ENCODE measurements at regions not wholly inside any gene's neighbourhood (a gene's known extent, or its start where the extent isn't known, plus 50 kb on each side); places are given as distances from the start of the nearest gene placed in this dataset.
"Not testable (repeated sequence)": the region's sequence is repeated elsewhere in the genome, so short reads cannot be mapped to it uniquely, and the experiment has no call there.

DNA sequence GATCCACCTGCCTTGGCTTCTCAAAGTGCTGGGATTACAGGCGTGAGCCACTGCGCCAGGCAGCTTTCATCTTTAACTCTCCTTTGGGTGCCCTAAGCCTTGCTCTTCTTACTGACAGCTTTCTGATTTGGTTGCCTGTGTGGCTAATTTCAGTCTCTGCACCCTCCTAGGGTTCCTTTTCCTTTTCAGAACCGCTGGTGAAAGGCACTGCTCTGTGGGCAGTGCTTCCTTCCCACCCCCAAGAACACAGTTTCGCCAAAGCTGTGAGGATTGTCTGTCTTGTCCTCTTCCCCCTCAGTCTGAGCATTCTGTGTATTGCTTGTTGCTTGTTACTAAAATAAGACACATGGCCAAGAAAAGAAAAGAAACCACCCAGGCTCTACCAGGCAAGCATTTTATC is 101.4 kb upstream of the FRMPD3 start:
- no peak overlapping the region for H3K4me3 ChIP-seq (ENCODE audit: low read depth, low read length)
- no peak for DNase-seq (ENCODE audit: low read depth)
- TF ChIP-seq, protein P1, sequence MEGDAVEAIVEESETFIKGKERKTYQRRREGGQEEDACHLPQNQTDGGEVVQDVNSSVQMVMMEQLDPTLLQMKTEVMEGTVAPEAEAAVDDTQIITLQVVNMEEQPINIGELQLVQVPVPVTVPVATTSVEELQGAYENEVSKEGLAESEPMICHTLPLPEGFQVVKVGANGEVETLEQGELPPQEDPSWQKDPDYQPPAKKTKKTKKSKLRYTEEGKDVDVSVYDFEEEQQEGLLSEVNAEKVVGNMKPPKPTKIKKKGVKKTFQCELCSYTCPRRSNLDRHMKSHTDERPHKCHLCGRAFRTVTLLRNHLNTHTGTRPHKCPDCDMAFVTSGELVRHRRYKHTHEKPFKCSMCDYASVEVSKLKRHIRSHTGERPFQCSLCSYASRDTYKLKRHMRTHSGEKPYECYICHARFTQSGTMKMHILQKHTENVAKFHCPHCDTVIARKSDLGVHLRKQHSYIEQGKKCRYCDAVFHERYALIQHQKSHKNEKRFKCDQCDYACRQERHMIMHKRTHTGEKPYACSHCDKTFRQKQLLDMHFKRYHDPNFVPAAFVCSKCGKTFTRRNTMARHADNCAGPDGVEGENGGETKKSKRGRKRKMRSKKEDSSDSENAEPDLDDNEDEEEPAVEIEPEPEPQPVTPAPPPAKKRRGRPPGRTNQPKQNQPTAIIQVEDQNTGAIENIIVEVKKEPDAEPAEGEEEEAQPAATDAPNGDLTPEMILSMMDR (IDR thresholded peaks at IDR 0.05; ENCODE audit: insufficient read depth, low read depth, low read length, missing control alignments): no peak

DNA sequence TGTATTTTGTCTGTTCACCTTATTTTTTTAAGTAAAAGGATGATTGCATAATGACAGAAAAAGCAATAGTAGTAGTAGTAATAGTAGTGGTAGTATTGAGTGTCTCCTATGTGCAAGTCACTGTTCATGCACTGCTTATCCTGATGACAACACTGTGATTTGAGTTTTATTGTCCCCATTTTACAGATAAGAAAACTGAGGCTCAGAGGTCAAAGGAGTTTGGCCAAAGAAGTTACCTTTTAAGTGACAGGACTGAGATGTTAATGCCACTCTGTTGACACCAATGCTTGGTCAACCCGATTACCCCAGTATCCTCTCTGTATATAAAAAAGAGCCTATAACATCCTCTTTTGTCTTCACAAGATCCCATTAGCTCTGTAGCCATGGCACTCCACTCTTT is 100.5 kb upstream of the FRMPD3 start:
- TF ChIP-seq, protein P1 (IDR thresholded peaks at IDR 0.05; ENCODE audit: insufficient read depth, low read depth, low read length, missing control alignments): no peak

DNA sequence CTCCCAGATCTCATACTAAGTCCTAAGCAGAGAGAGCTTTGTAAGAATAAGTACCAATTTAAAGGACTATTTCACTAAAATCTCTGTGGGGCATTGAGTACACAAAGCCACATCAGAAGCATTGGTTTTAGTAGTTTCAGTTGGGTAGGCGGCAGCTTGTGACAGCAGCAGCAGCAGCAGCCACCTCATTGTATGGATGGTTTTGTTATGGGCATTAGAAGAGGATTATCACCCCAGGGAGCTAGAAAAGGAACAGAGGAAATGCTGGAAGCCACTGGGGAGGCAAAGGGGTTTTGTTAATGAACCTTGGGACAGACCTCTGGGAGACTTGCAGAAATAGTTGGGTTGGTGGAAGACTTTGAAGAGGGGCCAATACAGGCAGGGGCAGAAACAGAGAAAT is 93.9 kb upstream of the FRMPD3 start:
- no peak for DNase-seq (ENCODE audit: low read depth)
- no peak overlapping the region for H3K4me3 ChIP-seq (ENCODE audit: low read depth, low read length)
- TF ChIP-seq, protein P1 (IDR thresholded peaks at IDR 0.05; ENCODE audit: insufficient read depth, low read depth, low read length, missing control alignments): no peak

More for the DNA sequence above, 100.5 kb upstream of the FRMPD3 start:
- no peak overlapping the region for H3K4me3 ChIP-seq (ENCODE audit: low read depth, low read length)
- no peak for DNase-seq (ENCODE audit: low read depth)

DNA sequence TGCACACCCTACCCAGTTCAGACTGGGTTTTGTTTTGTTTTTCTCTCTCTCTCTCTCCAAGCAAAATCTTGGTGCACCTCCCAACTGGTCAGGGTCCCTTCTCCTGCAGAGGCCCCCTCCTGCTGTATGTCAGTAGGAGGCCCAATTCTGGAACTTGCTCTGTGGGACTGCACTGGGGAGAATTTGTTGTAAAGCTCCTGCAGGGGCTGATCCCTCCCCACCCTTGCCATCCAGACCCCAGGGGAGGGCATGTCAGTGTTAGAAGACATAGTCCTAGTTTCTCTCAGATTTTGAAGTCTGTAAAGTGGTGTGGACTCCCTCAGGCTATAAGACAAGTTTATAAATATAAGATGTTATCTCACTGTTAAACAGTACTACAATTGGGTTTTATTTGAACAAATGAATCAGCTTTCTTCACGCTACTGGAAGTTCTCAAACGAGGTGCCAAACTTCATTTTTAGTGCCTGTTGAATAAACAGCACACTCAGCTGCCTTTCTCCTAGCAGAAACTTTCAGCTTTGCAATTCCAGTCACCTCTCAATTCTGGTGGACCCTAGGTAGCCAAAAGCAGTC is 88.6 kb upstream of the FRMPD3 start:
- TF ChIP-seq, protein P1 (IDR thresholded peaks at IDR 0.05; ENCODE audit: insufficient read depth, low read depth, low read length, missing control alignments): no peak
- no peak for DNase-seq (ENCODE audit: low read depth)
- no peak overlapping the region for H3K4me3 ChIP-seq (ENCODE audit: low read depth, low read length)

DNA sequence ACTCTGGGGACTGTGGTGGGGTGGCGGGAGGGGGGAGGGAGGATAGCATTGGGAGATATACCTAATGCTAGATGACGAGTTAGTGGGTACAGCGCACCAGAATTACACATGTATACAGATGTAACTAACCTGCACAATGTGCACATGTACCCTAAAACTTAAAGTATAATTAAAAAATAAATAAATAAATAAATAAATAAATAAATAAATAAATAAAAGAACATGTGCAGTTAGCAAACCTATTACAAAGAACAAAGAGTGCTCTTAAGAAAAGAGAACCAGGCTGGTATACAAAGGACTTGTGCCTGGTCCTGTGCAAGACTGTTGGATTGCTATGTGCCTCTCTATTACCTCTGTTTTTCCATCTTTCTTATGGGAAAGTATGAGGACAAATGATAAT is 79.3 kb upstream of the FRMPD3 start:
- not testable (repeated sequence) for DNase-seq (ENCODE audit: low read depth); H3K4me3 ChIP-seq (ENCODE audit: low read depth, low read length)

DNA sequence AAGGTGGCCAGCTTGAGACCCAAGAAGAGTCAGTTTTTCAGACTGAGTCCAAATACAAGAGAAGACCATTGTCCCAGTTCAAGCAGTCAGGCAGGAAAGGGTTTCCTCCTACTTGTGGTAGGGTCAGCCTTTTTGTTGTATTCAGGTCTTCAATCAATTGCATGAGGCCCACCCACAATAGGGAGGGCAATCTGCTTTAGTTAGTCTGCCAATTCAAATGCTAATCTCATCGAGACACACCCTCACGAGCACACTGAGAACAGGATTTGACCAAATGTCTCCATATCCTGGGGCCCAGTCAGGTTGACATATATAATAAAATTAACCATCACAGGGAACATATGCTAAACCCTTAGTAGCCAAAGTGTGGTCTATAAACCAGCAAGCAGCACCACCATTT is 75.3 kb upstream of the FRMPD3 start:
- TF ChIP-seq, protein P1 (IDR thresholded peaks at IDR 0.05; ENCODE audit: insufficient read depth, low read depth, low read length, missing control alignments): no peak
- no peak overlapping the region for H3K4me3 ChIP-seq (ENCODE audit: low read depth, low read length)
- DNase-seq (ENCODE audit: low read depth): no peak

DNA sequence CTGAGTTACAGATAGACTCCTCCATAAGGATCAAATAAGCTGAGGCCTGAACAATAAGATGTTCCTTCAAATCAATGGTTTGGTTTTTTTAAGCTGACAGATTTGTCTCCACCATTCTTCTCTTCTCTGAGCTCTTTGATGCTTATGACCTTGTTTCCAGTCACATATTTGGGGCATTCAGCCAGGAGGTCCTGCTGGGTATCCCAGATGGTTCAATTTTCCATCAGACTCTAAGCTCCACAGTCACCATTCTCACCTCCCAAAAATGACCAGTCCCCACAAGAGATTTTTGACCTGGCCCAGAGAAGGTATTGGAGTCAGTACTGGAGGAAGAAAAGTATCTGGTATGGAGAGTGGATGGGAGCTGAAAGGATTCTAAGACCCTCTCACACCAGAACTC is 74.6 kb upstream of the FRMPD3 start:
- DNase-seq (ENCODE audit: low read depth): no peak
- TF ChIP-seq, protein P1 (IDR thresholded peaks at IDR 0.05; ENCODE audit: insufficient read depth, low read depth, low read length, missing control alignments): no peak
- H3K4me3 ChIP-seq (ENCODE audit: low read depth, low read length): no peak overlapping the region

DNA sequence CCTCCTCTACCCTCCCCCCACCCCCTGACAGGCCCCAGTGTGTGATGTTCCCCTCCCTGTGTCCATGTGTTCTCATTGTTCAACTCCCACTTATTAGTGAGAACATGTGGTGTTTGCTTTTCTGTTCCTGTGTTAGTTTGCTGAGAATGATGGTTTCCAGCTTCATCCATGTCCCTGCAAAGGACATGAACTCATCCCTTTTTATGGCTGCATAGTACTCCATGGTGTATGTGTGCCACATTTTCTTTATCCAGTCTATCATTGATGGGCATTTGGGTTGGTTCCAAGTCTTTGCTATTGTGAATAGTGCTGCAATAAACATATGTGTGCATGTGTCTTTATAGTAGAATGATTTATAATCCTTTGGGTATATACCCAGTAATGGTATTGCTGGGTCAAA is 73.3 kb upstream of the FRMPD3 start:
- DNase-seq (ENCODE audit: low read depth); H3K4me3 ChIP-seq (ENCODE audit: low read depth, low read length): not testable (repeated sequence)
